ENCODE measurements at regions not wholly inside any gene's neighbourhood (a gene's known extent, or its start where the extent isn't known, plus 50 kb on each side); places are given as distances from the start of the nearest gene placed in this dataset.

GRCh38 chr1:193311226-193311948 lies 125.0 kb upstream of the B3GALT2 start:
- DNase-seq (ENCODE audit: low spot score) (no peak), ATAC-seq (no peak)
- intact Hi-C loops (cut with DNase I), result no loop called here

GRCh38 chr1:193310564-193310963 lies 124.2 kb upstream of the B3GALT2 start:
- ATAC-seq, result no peak
- intact Hi-C loops (cut with DNase I), result no loop called here
- no peak for DNase-seq (ENCODE audit: low spot score)

- intact Hi-C loops (cut with DNase I), result no loop called here
- no peak for ATAC-seq
- no peak for DNase-seq (ENCODE audit: low spot score)
Measured at GRCh38 chr1:193309936-193310475, 123.6 kb upstream of the B3GALT2 start.

GRCh38 chr1:193308438-193308837 lies 122.0 kb upstream of the B3GALT2 start:
- ATAC-seq (no peak), DNase-seq (ENCODE audit: low spot score) (no peak)
- intact Hi-C loops (cut with DNase I), result no loop called here

- intact Hi-C loops (cut with DNase I), result no loop called here
- ATAC-seq (no peak), DNase-seq (ENCODE audit: low spot score) (no peak)
Measured at GRCh38 chr1:193306430-193306829, 120.0 kb upstream of the B3GALT2 start.
